ENCODE measurements at regions not wholly inside any gene's neighbourhood (a gene's known extent, or its start where the extent isn't known, plus 50 kb on each side); places are given as distances from the start of the nearest gene placed in this dataset.
"Not testable (repeated sequence)": the region's sequence is repeated elsewhere in the genome, so short reads cannot be mapped to it uniquely, and the experiment has no call there.

- DNase-seq (ENCODE audit: low spot score): no peak
These were observed 147.6 kb upstream of the TMEM168 start for GRCh38 chr7:112937651-112938415.

GRCh38 chr7:112933598-112933997, 143.4 kb upstream of the TMEM168 start:
- no peak for DNase-seq (ENCODE audit: low spot score)

GRCh38 chr7:112930787-112931186, 140.6 kb upstream of the TMEM168 start:
- no peak for DNase-seq (ENCODE audit: low spot score)

GRCh38 chr7:112929421-112929820, 139.2 kb upstream of the TMEM168 start:
- no peak for DNase-seq (ENCODE audit: low spot score)

GRCh38 chr7:112926018-112926417, 135.8 kb upstream of the TMEM168 start:
- no peak for DNase-seq (ENCODE audit: low spot score)

GRCh38 chr7:112922546-112922945, 132.4 kb upstream of the TMEM168 start:
- not testable (repeated sequence) for DNase-seq (ENCODE audit: low spot score)

GRCh38 chr7:112916431-112916830, 126.2 kb upstream of the TMEM168 start:
- not testable (repeated sequence) for DNase-seq (ENCODE audit: low spot score)

GRCh38 chr7:112908086-112908485, 117.9 kb upstream of the TMEM168 start:
- DNase-seq (ENCODE audit: low spot score): no peak

GRCh38 chr7:112907658-112908057, 117.5 kb upstream of the TMEM168 start:
- no peak for DNase-seq (ENCODE audit: low spot score)

GRCh38 chr7:112905950-112906349, 115.8 kb upstream of the TMEM168 start:
- DNase-seq (ENCODE audit: low spot score): no peak

- DNase-seq (ENCODE audit: low spot score): no peak
These were observed 115.2 kb upstream of the TMEM168 start for GRCh38 chr7:112905413-112905812.

- DNase-seq (ENCODE audit: low spot score): peak; percentile 40
These were observed 108.5 kb upstream of the TMEM168 start for GRCh38 chr7:112898432-112899290.

- DNase-seq (ENCODE audit: low spot score): no peak
These were observed 107.7 kb upstream of the TMEM168 start for GRCh38 chr7:112897839-112898431.

- DNase-seq (ENCODE audit: low spot score): no peak
These were observed 105.9 kb upstream of the TMEM168 start for GRCh38 chr7:112896026-112896601.

- DNase-seq (ENCODE audit: low spot score): no peak
These were observed 102.1 kb upstream of the TMEM168 start for GRCh38 chr7:112892263-112892662.

GRCh38 chr7:112891698-112892097, 101.5 kb upstream of the TMEM168 start:
- no peak for DNase-seq (ENCODE audit: low spot score)

- no peak for DNase-seq (ENCODE audit: low spot score)
These were observed 99.7 kb upstream of the TMEM168 start for GRCh38 chr7:112889834-112890438.

- no peak for DNase-seq (ENCODE audit: low spot score)
These were observed 99.1 kb upstream of the TMEM168 start for GRCh38 chr7:112889268-112889667.

- no peak for DNase-seq (ENCODE audit: low spot score)
These were observed 98.6 kb upstream of the TMEM168 start for GRCh38 chr7:112888781-112889180.

GRCh38 chr7:112887976-112888375, 97.8 kb upstream of the TMEM168 start:
- no peak for DNase-seq (ENCODE audit: low spot score)

- DNase-seq (ENCODE audit: low spot score): no peak
These were observed 97.1 kb upstream of the TMEM168 start for GRCh38 chr7:112887337-112887736.

GRCh38 chr7:112886208-112886607, 96.0 kb upstream of the TMEM168 start:
- no peak for DNase-seq (ENCODE audit: low spot score)
